ENCODE measurements at regions not wholly inside any gene's neighbourhood (a gene's known extent, or its start where the extent isn't known, plus 50 kb on each side); places are given as distances from the start of the nearest gene placed in this dataset.

GRCh38 chr13:34512817-34513216, 429.3 kb upstream of the NBEA start:
- no peaks in the 10 kb centered on the region for H3K4me1 ChIP-seq (ENCODE audit: control insufficient read depth, insufficient read depth, low read length)
- no peaks in the 10 kb centered on the region for H3K36me3 ChIP-seq (ENCODE audit: control insufficient read depth, insufficient read depth, low read length)
- no peak overlapping the region for H3K27ac ChIP-seq (ENCODE audit: low read depth, low read length)
- H3K9ac ChIP-seq (ENCODE audit: low read depth, low read length): no peak overlapping the region
- H3K4me3 ChIP-seq (ENCODE audit: low read depth, low read length): no peak overlapping the region
- H3K9me3 ChIP-seq (ENCODE audit: control insufficient read depth, insufficient read depth, low read length): no peaks in the 10 kb centered on the region
- H3K27me3 ChIP-seq (ENCODE audit: control insufficient read depth, insufficient read depth, low read length): no peaks in the 10 kb centered on the region

GRCh38 chr13:34513526-34513925, 428.5 kb upstream of the NBEA start:
- H3K36me3 ChIP-seq (ENCODE audit: control insufficient read depth, insufficient read depth, low read length): no peaks in the 10 kb centered on the region
- H3K4me1 ChIP-seq (ENCODE audit: control insufficient read depth, insufficient read depth, low read length): no peaks in the 10 kb centered on the region
- H3K4me3 ChIP-seq (ENCODE audit: low read depth, low read length): no peak overlapping the region
- H3K27ac ChIP-seq (ENCODE audit: low read depth, low read length): no peak overlapping the region
- H3K9ac ChIP-seq (ENCODE audit: low read depth, low read length): no peak overlapping the region
- no peaks in the 10 kb centered on the region for H3K9me3 ChIP-seq (ENCODE audit: control insufficient read depth, insufficient read depth, low read length)
- H3K27me3 ChIP-seq (ENCODE audit: control insufficient read depth, insufficient read depth, low read length): no peaks in the 10 kb centered on the region

GRCh38 chr13:34515201-34515600, 426.9 kb upstream of the NBEA start:
- Histone ChIP-seq H3K9me3 (ENCODE audit: control insufficient read depth, insufficient read depth, low read length) (no peaks in the 10 kb centered on the region), H3K36me3 (ENCODE audit: control insufficient read depth, insufficient read depth, low read length) (no peaks in the 10 kb centered on the region), H3K4me1 (ENCODE audit: control insufficient read depth, insufficient read depth, low read length) (no peaks in the 10 kb centered on the region), H3K27me3 (ENCODE audit: control insufficient read depth, insufficient read depth, low read length) (no peaks in the 10 kb centered on the region), H3K27ac (ENCODE audit: low read depth, low read length) (no peak overlapping the region), H3K9ac (ENCODE audit: low read depth, low read length) (no peak overlapping the region), H3K4me3 (ENCODE audit: low read depth, low read length) (no peak overlapping the region)

GRCh38 chr13:34521171-34521570, 420.9 kb upstream of the NBEA start:
- Histone ChIP-seq H3K9me3 (ENCODE audit: control insufficient read depth, insufficient read depth, low read length) (no peaks in the 10 kb centered on the region), H3K36me3 (ENCODE audit: control insufficient read depth, insufficient read depth, low read length) (no peaks in the 10 kb centered on the region), H3K4me1 (ENCODE audit: control insufficient read depth, insufficient read depth, low read length) (no peaks in the 10 kb centered on the region), H3K9ac (ENCODE audit: low read depth, low read length) (no peak overlapping the region), H3K27me3 (ENCODE audit: control insufficient read depth, insufficient read depth, low read length) (no peaks in the 10 kb centered on the region), H3K4me3 (ENCODE audit: low read depth, low read length) (no peak overlapping the region), H3K27ac (ENCODE audit: low read depth, low read length) (no peak overlapping the region)

GRCh38 chr13:34522808-34523207, 419.3 kb upstream of the NBEA start:
- Histone ChIP-seq H3K36me3 (ENCODE audit: control insufficient read depth, insufficient read depth, low read length) (no peaks in the 10 kb centered on the region), H3K27me3 (ENCODE audit: control insufficient read depth, insufficient read depth, low read length) (no peaks in the 10 kb centered on the region), H3K4me3 (ENCODE audit: low read depth, low read length) (no peak overlapping the region), H3K9ac (ENCODE audit: low read depth, low read length) (no peak overlapping the region), H3K4me1 (ENCODE audit: control insufficient read depth, insufficient read depth, low read length) (no peaks in the 10 kb centered on the region), H3K27ac (ENCODE audit: low read depth, low read length) (no peak overlapping the region), H3K9me3 (ENCODE audit: control insufficient read depth, insufficient read depth, low read length) (no peaks in the 10 kb centered on the region)

GRCh38 chr13:34523406-34523805, 418.7 kb upstream of the NBEA start:
- H3K9ac ChIP-seq (ENCODE audit: low read depth, low read length): no peak overlapping the region
- no peak overlapping the region for H3K4me3 ChIP-seq (ENCODE audit: low read depth, low read length)
- H3K27ac ChIP-seq (ENCODE audit: low read depth, low read length): no peak overlapping the region
- H3K4me1 ChIP-seq (ENCODE audit: control insufficient read depth, insufficient read depth, low read length): no peaks in the 10 kb centered on the region
- no peaks in the 10 kb centered on the region for H3K36me3 ChIP-seq (ENCODE audit: control insufficient read depth, insufficient read depth, low read length)
- H3K27me3 ChIP-seq (ENCODE audit: control insufficient read depth, insufficient read depth, low read length): no peaks in the 10 kb centered on the region
- H3K9me3 ChIP-seq (ENCODE audit: control insufficient read depth, insufficient read depth, low read length): no peaks in the 10 kb centered on the region

GRCh38 chr13:34533941-34534340, 408.1 kb upstream of the NBEA start:
- Histone ChIP-seq H3K27me3 (ENCODE audit: control insufficient read depth, insufficient read depth, low read length) (no peaks in the 10 kb centered on the region), H3K27ac (ENCODE audit: low read depth, low read length) (no peak overlapping the region), H3K9ac (ENCODE audit: low read depth, low read length) (no peak overlapping the region), H3K9me3 (ENCODE audit: control insufficient read depth, insufficient read depth, low read length) (no peaks in the 10 kb centered on the region), H3K36me3 (ENCODE audit: control insufficient read depth, insufficient read depth, low read length) (no peaks in the 10 kb centered on the region), H3K4me3 (ENCODE audit: low read depth, low read length) (no peak overlapping the region), H3K4me1 (ENCODE audit: control insufficient read depth, insufficient read depth, low read length) (no peaks in the 10 kb centered on the region)

GRCh38 chr13:34542321-34542720, 399.7 kb upstream of the NBEA start:
- Histone ChIP-seq H3K9me3 (ENCODE audit: control insufficient read depth, insufficient read depth, low read length) (0 out of 2 replicates have a peak, but pooled peaks cover 4% of the 10 kb centered on the region), H3K27me3 (ENCODE audit: control insufficient read depth, insufficient read depth, low read length) (no peaks in the 10 kb centered on the region), H3K9ac (ENCODE audit: low read depth, low read length) (no peak overlapping the region), H3K4me1 (ENCODE audit: control insufficient read depth, insufficient read depth, low read length) (no peaks in the 10 kb centered on the region), H3K27ac (ENCODE audit: low read depth, low read length) (no peak overlapping the region), H3K36me3 (ENCODE audit: control insufficient read depth, insufficient read depth, low read length) (no peaks in the 10 kb centered on the region), H3K4me3 (ENCODE audit: low read depth, low read length) (no peak overlapping the region)

- H3K27ac ChIP-seq (ENCODE audit: low read depth, low read length): no peak overlapping the region
- no peaks in the 10 kb centered on the region for H3K4me1 ChIP-seq (ENCODE audit: control insufficient read depth, insufficient read depth, low read length)
- no peaks in the 10 kb centered on the region for H3K36me3 ChIP-seq (ENCODE audit: control insufficient read depth, insufficient read depth, low read length)
- H3K4me3 ChIP-seq (ENCODE audit: low read depth, low read length): no peak overlapping the region
- no peak overlapping the region for H3K9ac ChIP-seq (ENCODE audit: low read depth, low read length)
- H3K27me3 ChIP-seq (ENCODE audit: control insufficient read depth, insufficient read depth, low read length): no peaks in the 10 kb centered on the region
- 0 out of 2 replicates have a peak, but pooled peaks cover 4% of the 10 kb centered on the region for H3K9me3 ChIP-seq (ENCODE audit: control insufficient read depth, insufficient read depth, low read length)
These were observed 398.2 kb upstream of the NBEA start for GRCh38 chr13:34543836-34544235.

GRCh38 chr13:34545461-34545860, 396.6 kb upstream of the NBEA start:
- Histone ChIP-seq H3K4me3 (ENCODE audit: low read depth, low read length) (no peak overlapping the region), H3K27ac (ENCODE audit: low read depth, low read length) (no peak overlapping the region), H3K9me3 (ENCODE audit: control insufficient read depth, insufficient read depth, low read length) (0 out of 2 replicates have a peak, but pooled peaks cover 4% of the 10 kb centered on the region)

GRCh38 chr13:34546344-34547250, 395.5 kb upstream of the NBEA start:
- Histone ChIP-seq H3K4me1 (ENCODE audit: control insufficient read depth, insufficient read depth, low read length) (no peaks in the 10 kb centered on the region), H3K27ac (ENCODE audit: low read depth, low read length) (no peak overlapping the region), H3K27me3 (ENCODE audit: control insufficient read depth, insufficient read depth, low read length) (no peaks in the 10 kb centered on the region), H3K4me3 (ENCODE audit: low read depth, low read length) (no peak overlapping the region), H3K36me3 (ENCODE audit: control insufficient read depth, insufficient read depth, low read length) (no peaks in the 10 kb centered on the region), H3K9me3 (ENCODE audit: control insufficient read depth, insufficient read depth, low read length) (0 out of 2 replicates have a peak, but pooled peaks cover 4% of the 10 kb centered on the region), H3K9ac (ENCODE audit: low read depth, low read length) (no peak overlapping the region)

More at GRCh38 chr13:34545461-34545860, 396.6 kb upstream of the NBEA start:
- Histone ChIP-seq H3K36me3 (ENCODE audit: control insufficient read depth, insufficient read depth, low read length) (no peaks in the 10 kb centered on the region), H3K27me3 (ENCODE audit: control insufficient read depth, insufficient read depth, low read length) (no peaks in the 10 kb centered on the region), H3K4me1 (ENCODE audit: control insufficient read depth, insufficient read depth, low read length) (no peaks in the 10 kb centered on the region), H3K9ac (ENCODE audit: low read depth, low read length) (no peak overlapping the region)
